ENCODE measurements at regions not wholly inside any gene's neighbourhood (a gene's known extent, or its start where the extent isn't known, plus 50 kb on each side); places are given as distances from the start of the nearest gene placed in this dataset.

- no peak for TF ChIP-seq POLR2A (IDR thresholded peaks at IDR 0.05; ENCODE audit: low read length)
- TF ChIP-seq GATA1 (IDR thresholded peaks at IDR 0.05; ENCODE audit: low read depth, low read length): no peak
These were observed 1193.4 kb downstream of the DSC3 start for GRCh38 chr18:29849144-29849543.

Data from erythroblast (primary cell).